H1 (cell line): ENCODE measurements at regions not wholly inside any gene's neighbourhood (a gene's known extent, or its start where the extent isn't known, plus 50 kb on each side); places are given as distances from the start of the nearest gene placed in this dataset.

Source experiments
- HDAC6 ChIP-seq: IDR thresholded peaks from one replicate; pipeline ENCODE4 v1.7.1; 2012; ENCODE audit warnings: low read depth, mild to moderate bottlenecking, inconsistent platforms, low read length, moderate library complexity
- RXRA ChIP-seq: IDR thresholded peaks from 2 replicates; pipeline ENCODE4 v1.6.1; 2011; ENCODE audit warnings: low read depth, mild to moderate bottlenecking, low read length, moderate library complexity; ENCODE audit not compliant: insufficient read depth
- SIN3A ChIP-seq, 2 experiments: IDR thresholded peaks in 1 of 2; conservative IDR thresholded peaks in 1 of 2; 2 replicates each; pipeline ENCODE4 v1.6.1; 2011 to 2012; ENCODE audit warnings: low read length in 2 of 2, improper control_type of control experiment in 1 of 2, low read depth in 1 of 2, mild to moderate bottlenecking in 1 of 2
- TEAD4 ChIP-seq: IDR thresholded peaks from 2 replicates; pipeline ENCODE4 v1.6.1; 2012; ENCODE audit warnings: low read depth, low read length, inconsistent platforms, mixed read lengths

DNA sequence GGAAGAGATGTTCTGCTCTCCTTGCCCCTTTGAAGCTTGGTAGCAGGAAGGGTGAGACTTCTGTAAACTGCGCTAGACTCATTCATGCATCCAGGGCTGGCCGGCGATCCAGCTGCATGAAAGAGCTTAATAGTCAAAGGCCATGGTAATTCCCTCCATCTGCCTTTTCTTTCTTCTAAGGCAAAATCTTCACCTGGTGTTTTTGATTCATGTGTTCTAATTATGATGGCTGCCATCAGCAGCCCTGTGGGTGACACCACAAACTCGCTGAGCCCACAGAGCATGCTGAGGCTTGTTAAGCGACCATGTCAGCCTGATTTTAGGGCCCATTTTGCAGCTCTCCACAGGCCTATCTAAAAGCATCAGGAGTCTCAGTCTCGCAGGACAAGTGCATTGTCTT lies 450.1 kb upstream of the TENM3 start (continued):
- no peak for TF ChIP-seq SIN3A (conservative IDR thresholded peaks at IDR 0.05 in 1 of 2, IDR thresholded peaks at IDR 0.05 in 1 of 2; ENCODE audit: low read depth in 1 of 2, low read length in 2 of 2)
- no peak for TF ChIP-seq TEAD4
- no peak for TF ChIP-seq RXRA
- TF ChIP-seq HDAC6 = no peak
